ENCODE measurements at regions not wholly inside any gene's neighbourhood (a gene's known extent, or its start where the extent isn't known, plus 50 kb on each side); places are given as distances from the start of the nearest gene placed in this dataset.

DNA sequence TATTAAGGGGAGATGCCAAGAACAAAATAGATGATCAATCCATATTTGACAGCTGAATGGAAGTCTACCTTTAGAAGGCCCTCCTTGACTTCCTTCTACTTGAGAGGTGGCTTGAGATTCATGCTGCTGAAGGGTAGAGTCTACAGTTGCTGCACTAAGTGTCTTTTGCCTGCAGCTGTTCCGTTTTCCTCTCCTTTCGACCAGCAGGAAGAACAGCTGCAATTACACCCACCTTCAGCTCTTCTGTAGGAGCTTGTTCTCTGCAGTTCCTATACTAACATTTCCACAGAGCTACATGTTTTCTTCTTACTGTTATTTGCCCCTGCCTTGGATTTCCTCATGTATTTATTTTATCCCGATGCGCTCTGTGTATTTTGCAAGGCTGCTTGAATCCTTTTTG, 79.1 kb downstream of the ARRDC4 start (continued):
- TF ChIP-seq, protein P1, sequence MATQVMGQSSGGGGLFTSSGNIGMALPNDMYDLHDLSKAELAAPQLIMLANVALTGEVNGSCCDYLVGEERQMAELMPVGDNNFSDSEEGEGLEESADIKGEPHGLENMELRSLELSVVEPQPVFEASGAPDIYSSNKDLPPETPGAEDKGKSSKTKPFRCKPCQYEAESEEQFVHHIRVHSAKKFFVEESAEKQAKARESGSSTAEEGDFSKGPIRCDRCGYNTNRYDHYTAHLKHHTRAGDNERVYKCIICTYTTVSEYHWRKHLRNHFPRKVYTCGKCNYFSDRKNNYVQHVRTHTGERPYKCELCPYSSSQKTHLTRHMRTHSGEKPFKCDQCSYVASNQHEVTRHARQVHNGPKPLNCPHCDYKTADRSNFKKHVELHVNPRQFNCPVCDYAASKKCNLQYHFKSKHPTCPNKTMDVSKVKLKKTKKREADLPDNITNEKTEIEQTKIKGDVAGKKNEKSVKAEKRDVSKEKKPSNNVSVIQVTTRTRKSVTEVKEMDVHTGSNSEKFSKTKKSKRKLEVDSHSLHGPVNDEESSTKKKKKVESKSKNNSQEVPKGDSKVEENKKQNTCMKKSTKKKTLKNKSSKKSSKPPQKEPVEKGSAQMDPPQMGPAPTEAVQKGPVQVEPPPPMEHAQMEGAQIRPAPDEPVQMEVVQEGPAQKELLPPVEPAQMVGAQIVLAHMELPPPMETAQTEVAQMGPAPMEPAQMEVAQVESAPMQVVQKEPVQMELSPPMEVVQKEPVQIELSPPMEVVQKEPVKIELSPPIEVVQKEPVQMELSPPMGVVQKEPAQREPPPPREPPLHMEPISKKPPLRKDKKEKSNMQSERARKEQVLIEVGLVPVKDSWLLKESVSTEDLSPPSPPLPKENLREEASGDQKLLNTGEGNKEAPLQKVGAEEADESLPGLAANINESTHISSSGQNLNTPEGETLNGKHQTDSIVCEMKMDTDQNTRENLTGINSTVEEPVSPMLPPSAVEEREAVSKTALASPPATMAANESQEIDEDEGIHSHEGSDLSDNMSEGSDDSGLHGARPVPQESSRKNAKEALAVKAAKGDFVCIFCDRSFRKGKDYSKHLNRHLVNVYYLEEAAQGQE (IDR thresholded peaks at IDR 0.05; ENCODE audit: low read depth), result no peak
- TF ChIP-seq CTCF (IDR thresholded peaks at IDR 0.05 in 2 of 3, conservative IDR thresholded peaks at IDR 0.05 in 1 of 3; ENCODE audit: borderline replicate concordance in 1 of 3, insufficient read depth in 1 of 3, low read depth in 2 of 3, low read length in 2 of 3) (no peak), SRF (IDR thresholded peaks at IDR 0.05; ENCODE audit: low read depth) (no peak)

DNA sequence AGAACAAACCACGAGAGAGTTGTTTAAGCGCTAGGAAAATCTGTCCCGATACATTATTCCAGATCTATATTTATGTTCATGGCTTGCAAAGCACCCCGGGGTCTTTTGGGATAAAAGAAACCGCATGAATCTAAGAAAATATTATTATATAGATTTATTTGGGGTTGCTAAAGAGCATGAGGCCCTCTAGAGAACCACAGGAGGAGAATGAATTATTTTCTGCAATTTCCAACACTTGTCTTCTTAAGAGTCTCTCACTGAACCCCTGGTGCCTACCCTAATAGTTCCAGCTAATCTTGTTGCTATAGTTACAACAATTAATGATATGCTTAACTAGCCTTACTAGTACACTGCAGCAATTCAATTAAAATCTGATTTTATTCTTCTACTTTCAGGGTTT, 79.6 kb downstream of the ARRDC4 start:
- H3K9me3 ChIP-seq (ENCODE audit: control insufficient read depth in 1 of 2, insufficient read depth in 1 of 2, low read depth in 1 of 2, low read length in 2 of 2), result no peaks in the 10 kb centered on the region
- DNase-seq (ENCODE audit: low read depth, low spot score) (no peak), ATAC-seq (no peak)
- H3K9ac ChIP-seq (ENCODE audit: low read length), result no peak overlapping the region
- H2AFZ ChIP-seq (ENCODE audit: low read depth, low read length, poor library complexity, severe bottlenecking), result no peak overlapping the region
- no peaks in the 10 kb centered on the region for H3K9me2 ChIP-seq (ENCODE audit: insufficient read depth)
- intact Hi-C loops (cut with micrococcal nuclease), result no loop called here
- CTCF ChIA-PET, result no interaction called here
- no peak overlapping the region for H3K4me2 ChIP-seq (ENCODE audit: low read length)
- H3K79me2 ChIP-seq (ENCODE audit: insufficient read depth, low read length), result no peaks in the 10 kb centered on the region
- no peak overlapping the region for H3K4me3 ChIP-seq (replicated peaks in 1 of 2; ENCODE audit: low read depth in 1 of 2, low read length in 2 of 2)
- H3K4me1 ChIP-seq (ENCODE audit: control insufficient read depth in 1 of 2, insufficient read depth in 2 of 2, low read length in 2 of 2), result no peaks in the 10 kb centered on the region
- no peaks in the 10 kb centered on the region for H4K20me1 ChIP-seq (ENCODE audit: insufficient read depth)
- no TSS peak for BruUV-seq (replicated peaks)
- no peak overlapping the region for H3K27ac ChIP-seq (ENCODE audit: low read depth, low read length)
- POLR2A ChIA-PET, result no interaction called here
- no peaks in the 10 kb centered on the region for H3K36me3 ChIP-seq (ENCODE audit: control insufficient read depth in 1 of 2, insufficient read depth in 2 of 2, low read length in 2 of 2)
- RAD21 ChIA-PET (ENCODE audit: low non-redundant PET in 1 of 2, low total read pairs in 2 of 2, uncharacterized antibody in 2 of 2, unreplicated experiment in 2 of 2), result no interaction called here
- 0 out of 2 replicates have a peak, but pooled peaks cover 4% of the 10 kb centered on the region for H3K27me3 ChIP-seq (ENCODE audit: insufficient read depth, low read length)
- TF ChIP-seq CTCF (IDR thresholded peaks at IDR 0.05 in 2 of 3, conservative IDR thresholded peaks at IDR 0.05 in 1 of 3; ENCODE audit: borderline replicate concordance in 1 of 3, insufficient read depth in 1 of 3, low read depth in 2 of 3, low read length in 2 of 3), result no peak
- TF ChIP-seq EZH2phosphoT487 (IDR thresholded peaks at IDR 0.05; ENCODE audit: borderline replicate concordance), result no peak
- no peak for TF ChIP-seq YY1 (IDR thresholded peaks at IDR 0.05; ENCODE audit: extremely low read depth, insufficient replicate concordance, low read depth, low read length)
- TF ChIP-seq POLR2AphosphoS5 (IDR thresholded peaks at IDR 0.05; ENCODE audit: low read depth, low read length), result no peak
- TF ChIP-seq ZNF274 (IDR thresholded peaks at IDR 0.05; ENCODE audit: low read depth, low read length), result no peak
- TF ChIP-seq EZH2 (IDR thresholded peaks at IDR 0.05), result no peak
- no peak for TF ChIP-seq FOSL1 (IDR thresholded peaks at IDR 0.05; ENCODE audit: low read depth)
- TF ChIP-seq, protein P2, sequence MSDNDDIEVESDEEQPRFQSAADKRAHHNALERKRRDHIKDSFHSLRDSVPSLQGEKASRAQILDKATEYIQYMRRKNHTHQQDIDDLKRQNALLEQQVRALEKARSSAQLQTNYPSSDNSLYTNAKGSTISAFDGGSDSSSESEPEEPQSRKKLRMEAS (IDR thresholded peaks at IDR 0.05), result no peak
- TF ChIP-seq ATF3 (IDR thresholded peaks at IDR 0.05), result no peak
- no peak for TF ChIP-seq SIN3A (IDR thresholded peaks at IDR 0.05; ENCODE audit: low read depth)
- no peak for TF ChIP-seq EGR1 (IDR thresholded peaks at IDR 0.05; ENCODE audit: low read depth)
- TF ChIP-seq CBX3 (IDR thresholded peaks at IDR 0.05; ENCODE audit: low read depth), result no peak
- TF ChIP-seq ELF1 (IDR thresholded peaks at IDR 0.05; ENCODE audit: borderline replicate concordance, low read depth), result no peak
- TF ChIP-seq CEBPB (IDR thresholded peaks at IDR 0.05; ENCODE audit: low read depth), result no peak
- TF ChIP-seq POLR2A (IDR thresholded peaks at IDR 0.05; ENCODE audit: borderline replicate concordance, extremely low read depth, insufficient read depth, insufficient read length), result no peak
